WTC11 (cell line): ENCODE measurements at regions not wholly inside any gene's neighbourhood (a gene's known extent, or its start where the extent isn't known, plus 50 kb on each side); places are given as distances from the start of the nearest gene placed in this dataset.

Source experiments
- CTCF ChIP-seq: fragments of 200-600 bp; IDR thresholded peaks from 2 replicates; pipeline ENCODE4 v1.8.0; 2022; ENCODE audit warnings: antibody characterized with exemption
- KAT7 ChIP-seq: sonication (generic); formaldehyde crosslinking; IDR thresholded peaks from 2 replicates; pipeline ENCODE4 v1.8.1; 2023; ENCODE audit warnings: missing genetic modification reagents, mild to moderate bottlenecking, borderline replicate concordance
- MAX ChIP-seq: sonication (generic); formaldehyde crosslinking; IDR thresholded peaks from 2 replicates; pipeline ENCODE4 v1.8.0; 2022; ENCODE audit warnings: mild to moderate bottlenecking, missing genetic modification reagents
- NFE2L1 ChIP-seq: sonication (generic); formaldehyde crosslinking; IDR thresholded peaks from 2 replicates; pipeline ENCODE4 v1.8.1; 2023; ENCODE audit warnings: missing genetic modification reagents
- NFYB ChIP-seq: sonication (generic); formaldehyde crosslinking; conservative IDR thresholded peaks from 2 replicates; pipeline ENCODE4 v1.8.0; 2022; ENCODE audit warnings: low read depth, missing genetic modification reagents
- SP1 ChIP-seq: sonication (generic); formaldehyde crosslinking; conservative IDR thresholded peaks from 2 replicates; pipeline ENCODE4 v1.8.1; 2022; ENCODE audit warnings: missing genetic modification reagents
- TEAD4 ChIP-seq: sonication (generic); formaldehyde crosslinking; IDR thresholded peaks from 2 replicates; pipeline ENCODE4 v1.8.0; 2022; ENCODE audit warnings: mild to moderate bottlenecking, missing genetic modification reagents

- TF ChIP-seq TEAD4: no peak
- no peak for TF ChIP-seq CTCF
- TF ChIP-seq KAT7 (CRISPR knock-in tag): no peak
- no peak for TF ChIP-seq MAX (CRISPR knock-in tag)
- no peak for TF ChIP-seq NFE2L1 (CRISPR knock-in tag)
- TF ChIP-seq SP1: no peak
- TF ChIP-seq NFYB (CRISPR knock-in tag): no peak
Observed at GRCh38 chr4:83723609-83724008, 187.7 kb downstream of the GPAT3 start.
